ENCODE measurements at regions not wholly inside any gene's neighbourhood (a gene's known extent, or its start where the extent isn't known, plus 50 kb on each side); places are given as distances from the start of the nearest gene placed in this dataset.

GRCh38 chr3:153445817-153446216 lies 283.8 kb downstream of the RAP2B start:
- TF ChIP-seq CTCF (conservative IDR thresholded peaks at IDR 0.05; ENCODE audit: low read length) (no peak), EZH2phosphoT487 (IDR thresholded peaks at IDR 0.05; ENCODE audit: borderline replicate concordance, low read depth, low read length) (no peak)
